ENCODE measurements at regions not wholly inside any gene's neighbourhood (a gene's known extent, or its start where the extent isn't known, plus 50 kb on each side); places are given as distances from the start of the nearest gene placed in this dataset.
"Not testable (repeated sequence)": the region's sequence is repeated elsewhere in the genome, so short reads cannot be mapped to it uniquely, and the experiment has no call there.

DNA sequence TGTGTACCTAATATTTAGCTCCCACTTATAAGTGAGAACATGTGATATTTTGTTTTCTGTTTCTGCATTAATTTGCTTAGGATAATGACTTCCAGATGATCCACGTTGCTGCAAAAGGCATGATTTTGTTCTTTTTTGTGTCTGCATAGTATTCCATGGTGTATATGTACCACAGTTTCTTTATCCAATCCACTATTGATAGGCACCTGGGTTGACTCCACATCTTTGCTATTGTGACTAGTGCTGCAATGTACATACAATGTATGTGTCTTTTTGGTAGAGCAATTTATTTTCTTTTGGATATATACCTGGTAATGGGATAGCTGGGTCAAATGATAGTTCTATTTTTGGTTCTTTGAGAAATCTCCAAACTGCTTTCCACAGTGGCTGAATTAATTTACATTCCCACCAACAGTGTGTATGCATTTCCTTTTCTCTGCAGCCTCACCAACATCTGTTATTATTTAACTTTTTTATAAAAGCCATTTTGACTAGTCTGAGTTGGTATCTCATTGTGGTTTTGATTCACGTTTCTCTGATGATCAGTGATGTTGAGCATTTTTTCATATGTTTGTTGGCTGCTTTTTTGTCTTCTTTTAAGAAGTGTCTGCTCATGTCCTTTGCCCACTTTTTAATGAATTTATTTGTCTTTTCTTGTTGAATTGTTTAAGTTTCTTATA, 102.8 kb upstream of the GAS1 start:
- not testable (repeated sequence) for DNase-seq

DNA sequence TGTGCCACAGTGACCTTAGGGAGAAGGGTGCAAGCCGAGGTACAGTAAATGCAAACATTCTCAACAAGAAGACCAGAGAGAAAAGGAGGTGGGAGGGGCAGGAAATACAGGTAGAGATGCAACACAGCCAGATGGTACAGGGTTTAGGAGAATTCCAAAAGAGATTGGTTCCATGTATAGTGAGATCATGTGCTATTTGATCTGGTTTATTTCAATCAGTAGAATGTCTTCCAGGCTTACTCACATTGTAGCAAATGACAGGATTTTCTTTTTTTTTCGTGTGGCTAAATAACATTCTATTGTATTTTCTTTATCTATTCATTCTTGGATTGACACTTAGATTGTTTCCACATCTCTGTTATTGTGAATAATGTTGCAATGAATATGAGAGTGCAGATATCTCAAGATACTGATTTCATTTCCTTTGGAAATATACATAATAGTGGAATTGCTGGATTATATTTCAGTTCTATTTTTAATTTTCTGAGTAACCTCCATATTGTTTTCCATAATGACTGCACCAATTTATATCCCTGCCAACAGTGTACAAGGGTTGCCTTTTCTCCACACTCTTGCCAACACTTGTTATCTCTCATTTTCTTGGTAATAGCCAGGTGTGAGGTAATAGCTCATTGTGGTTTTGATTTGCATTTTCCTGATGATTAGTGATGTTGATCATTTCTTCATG, 107.8 kb upstream of the GAS1 start:
- no peak for DNase-seq

DNA sequence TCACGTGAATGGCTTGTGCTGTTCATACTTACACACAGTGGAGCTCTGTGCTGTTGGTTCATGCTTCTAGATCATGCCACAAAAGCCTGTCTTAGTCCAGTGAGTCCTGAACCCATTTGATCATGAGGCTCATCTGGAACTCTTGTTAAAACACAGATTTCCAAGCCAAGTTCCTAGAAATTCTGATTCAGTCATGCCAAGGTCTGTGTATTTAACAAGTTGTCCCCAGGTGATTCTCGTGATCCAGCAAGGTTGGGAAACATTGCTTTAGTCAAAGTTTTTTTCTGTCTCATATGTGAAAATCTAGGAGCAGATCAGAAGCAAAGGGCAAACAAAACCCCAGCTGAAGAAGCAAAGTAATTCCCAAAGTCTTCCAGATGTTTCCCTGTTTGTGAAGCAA, 112.5 kb upstream of the GAS1 start:
- DNase-seq, result no peak

DNA sequence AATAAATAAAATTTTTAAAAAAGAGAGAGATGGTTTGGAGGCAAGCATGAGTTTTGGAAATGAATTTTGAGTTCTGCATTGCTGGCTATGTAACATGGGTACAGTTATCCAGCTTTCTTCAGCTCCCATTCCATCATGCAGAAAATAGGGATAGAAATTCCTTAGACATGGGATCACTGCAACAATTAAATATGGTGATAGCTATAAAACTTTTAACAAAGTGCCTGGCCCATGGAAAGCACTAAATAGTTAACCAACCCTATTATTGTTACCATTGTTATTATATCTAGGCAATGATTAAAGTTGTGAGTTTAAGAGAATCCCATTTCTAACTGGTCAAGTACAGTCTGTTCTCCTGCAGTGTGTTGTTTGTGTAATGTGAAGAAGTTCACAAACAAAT, 115.4 kb upstream of the GAS1 start:
- DNase-seq, result no peak

DNA sequence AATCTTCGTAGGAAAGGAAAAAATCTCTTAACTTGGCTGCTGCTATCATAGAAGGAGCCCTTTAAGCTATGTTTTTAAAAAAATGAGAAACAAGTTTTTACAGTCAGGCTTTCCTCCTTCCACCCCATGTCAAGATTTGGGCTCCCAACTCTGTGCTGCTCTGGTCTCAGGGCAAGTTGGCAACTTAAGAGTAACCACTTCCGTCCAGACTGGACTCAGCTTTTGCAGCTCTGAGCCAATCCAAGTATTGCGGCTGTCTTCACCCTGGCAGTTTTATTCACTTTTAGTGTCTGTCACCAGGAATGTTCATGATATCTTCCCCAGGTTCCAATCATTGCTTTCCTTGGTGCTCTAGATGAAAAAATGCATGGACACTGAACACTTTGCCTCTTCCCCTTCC, 115.9 kb upstream of the GAS1 start:
- no peak for DNase-seq

DNA sequence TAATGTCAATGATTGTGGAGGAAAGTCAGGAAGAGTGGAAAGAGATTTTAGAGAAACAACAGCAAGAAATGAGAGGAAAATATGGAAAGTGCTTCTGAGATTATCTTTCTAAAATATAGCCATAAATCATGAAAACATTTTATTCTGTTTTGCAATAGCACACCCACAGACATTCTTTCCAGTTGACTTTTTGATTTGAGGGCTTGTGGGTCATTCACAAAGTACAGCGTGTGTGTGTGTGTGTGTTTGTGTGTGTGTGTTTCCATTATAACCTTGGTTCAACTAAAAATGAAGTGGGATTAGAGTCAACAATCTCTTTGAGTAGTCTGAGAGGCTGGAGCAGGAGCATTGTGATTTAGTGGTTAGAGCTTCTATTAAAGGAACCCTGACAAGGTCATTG, 116.6 kb upstream of the GAS1 start:
- no peak for DNase-seq

DNA sequence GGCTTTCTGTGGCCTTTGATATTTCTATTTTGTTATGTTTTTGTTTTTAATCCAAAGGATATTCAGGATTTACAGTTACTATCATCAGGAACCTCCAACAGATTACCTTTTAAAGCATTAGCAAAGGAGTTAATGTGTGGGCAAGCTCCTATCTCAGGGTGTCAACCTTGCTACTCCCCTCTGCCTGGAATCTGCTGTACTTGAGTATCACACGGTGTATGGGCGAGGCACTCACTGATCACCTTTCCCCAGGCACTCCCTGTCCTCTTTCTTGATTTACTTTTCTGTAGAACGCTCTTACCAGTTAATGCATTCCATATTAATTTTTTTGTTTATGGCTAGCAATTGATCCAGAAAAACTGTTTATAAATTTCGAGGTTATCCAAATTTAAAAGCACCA, 117.0 kb upstream of the GAS1 start:
- no peak for DNase-seq

DNA sequence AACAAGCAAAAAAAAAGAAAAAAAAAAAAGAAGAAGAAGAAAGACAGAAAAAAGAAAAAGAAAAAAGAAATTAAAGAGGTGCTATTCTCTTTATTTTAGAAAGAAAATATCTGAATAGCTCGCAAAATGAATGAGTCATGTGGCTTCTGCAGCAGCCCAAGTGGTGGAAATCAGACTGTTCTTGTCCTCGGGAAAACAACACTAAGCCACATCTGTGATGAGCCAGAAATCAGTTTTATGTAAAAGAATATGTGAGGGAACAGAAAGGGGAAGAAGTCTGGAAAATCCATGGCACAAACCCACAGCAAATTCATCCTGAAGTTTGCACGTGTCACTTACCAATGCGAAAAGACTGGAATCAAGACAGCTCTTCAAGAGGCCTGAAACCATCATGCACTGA, 118.7 kb upstream of the GAS1 start:
- DNase-seq, result no peak

DNA sequence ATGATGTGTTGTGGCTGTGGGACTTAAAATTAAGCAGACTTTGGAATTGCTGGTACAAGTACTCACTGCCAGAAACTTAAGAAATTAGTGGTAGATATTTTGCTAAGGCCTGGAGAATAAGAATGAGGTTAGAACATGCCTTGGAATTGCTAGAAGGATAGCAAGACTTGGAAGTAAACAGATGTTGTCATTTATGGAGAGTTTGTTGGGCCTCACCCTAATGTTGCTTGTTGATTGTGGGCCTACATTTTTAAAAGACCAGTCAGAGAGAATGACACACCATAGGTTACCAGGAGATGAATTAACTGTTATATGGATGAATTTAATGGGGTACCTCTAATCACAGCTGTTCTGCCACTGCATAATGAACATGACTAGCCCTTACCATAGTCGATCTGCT, 120.1 kb upstream of the GAS1 start:
- DNase-seq, result no peak

DNA sequence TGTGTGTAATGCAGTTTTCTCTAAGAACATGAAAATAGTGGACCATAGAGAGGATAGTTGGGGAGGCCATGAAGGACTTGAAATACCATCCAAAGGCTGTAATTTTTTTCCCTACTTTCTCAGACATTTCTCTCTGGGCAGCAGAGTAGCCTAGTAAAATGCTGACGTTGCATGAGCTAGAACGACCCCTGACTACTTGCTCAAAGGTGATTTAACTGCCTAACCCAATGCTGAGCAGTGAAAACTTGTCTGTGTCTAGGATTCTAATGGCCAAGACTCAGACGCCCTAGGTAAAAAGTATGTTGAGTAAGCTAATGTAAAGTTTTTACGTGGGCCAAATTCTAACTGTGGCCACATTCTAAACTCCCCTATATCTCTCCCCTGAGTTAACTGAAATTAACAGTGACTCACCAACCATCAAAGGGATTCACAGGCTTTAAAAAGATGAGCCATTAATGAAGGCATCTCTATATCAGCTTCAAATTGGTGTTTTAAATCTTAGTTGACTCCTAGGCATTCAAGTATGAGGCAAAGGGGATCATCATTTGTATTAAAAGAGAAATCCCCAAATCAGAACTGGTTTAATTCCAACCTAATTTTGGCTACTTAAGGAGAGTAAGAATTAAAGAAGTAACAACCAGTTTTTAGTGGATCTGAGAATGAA, 121.0 kb upstream of the GAS1 start:
- no peak for DNase-seq

DNA sequence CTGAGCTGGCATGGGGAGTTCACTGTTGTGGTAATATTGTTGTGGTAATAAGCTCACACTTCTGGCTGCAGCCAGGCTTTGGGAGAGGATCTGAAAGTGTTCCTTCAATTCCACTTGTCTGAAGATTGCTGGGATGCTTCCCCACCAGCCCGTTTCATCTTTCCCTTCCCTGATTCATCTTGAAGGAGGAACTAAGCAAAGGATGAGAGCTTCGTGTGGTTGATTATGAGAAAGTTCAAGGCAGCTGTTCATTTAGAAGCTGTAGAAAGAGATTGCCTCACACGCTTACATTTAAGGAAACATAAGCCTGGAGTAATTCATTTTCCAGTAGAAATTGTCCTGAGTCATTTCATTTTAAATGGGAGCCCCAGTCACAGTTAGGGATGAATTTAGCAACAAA, 122.4 kb upstream of the GAS1 start:
- no peak for DNase-seq

DNA sequence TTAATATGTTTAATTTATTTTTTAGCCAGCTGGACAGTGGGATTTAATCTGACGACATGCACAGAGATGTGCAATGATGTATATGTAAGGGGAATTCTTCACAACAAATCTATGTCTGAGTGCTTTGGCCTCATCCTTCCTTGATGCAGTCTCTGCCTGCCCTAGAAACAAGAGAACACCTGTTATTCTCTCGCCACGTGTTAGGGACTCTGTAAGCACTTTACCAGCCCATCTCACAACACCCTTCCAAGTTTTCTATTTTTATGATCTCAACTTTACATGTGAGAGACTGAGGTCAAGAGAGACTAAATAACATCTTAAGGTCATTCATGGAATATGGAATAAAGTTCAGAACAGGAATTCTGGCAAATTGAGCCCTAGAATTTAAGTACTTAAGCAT, 123.0 kb upstream of the GAS1 start:
- no peak for DNase-seq

DNA sequence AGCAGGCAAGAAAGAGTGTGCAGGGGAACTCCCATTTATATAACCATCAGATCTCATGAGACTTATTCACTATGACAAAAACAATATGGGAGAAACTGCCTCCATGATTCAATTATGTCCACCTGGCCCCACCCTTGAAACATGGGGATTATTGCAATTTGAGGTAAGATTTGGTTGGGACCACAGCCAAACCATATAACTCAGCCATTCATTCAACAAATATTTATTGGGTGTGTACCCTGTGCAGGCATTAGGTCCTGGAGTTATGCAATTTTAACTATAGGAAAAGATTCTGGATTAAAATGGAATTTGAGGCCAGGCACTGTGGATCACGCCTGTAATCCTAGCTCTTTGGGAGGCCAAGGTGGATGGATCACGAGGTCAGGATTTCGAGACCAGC, 124.2 kb upstream of the GAS1 start:
- DNase-seq, result no peak

DNA sequence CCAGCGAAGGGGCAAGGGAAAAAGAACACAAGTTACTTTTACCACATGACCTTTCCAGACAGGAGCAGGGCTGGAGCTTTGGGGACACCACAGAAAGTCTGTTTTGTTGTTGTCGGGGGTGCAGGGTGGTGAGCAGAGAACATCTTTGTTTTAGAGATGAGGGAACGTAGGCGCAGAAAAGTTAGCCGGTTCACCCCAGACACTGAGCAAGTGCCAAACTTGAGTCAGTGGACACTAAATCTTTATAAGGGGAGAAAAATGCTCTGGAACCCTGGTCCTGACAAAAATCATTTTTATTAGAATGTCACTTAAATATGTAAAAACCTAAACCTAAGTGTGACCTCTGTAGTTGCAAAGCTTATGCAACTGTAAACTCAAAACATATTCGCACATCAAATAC, 126.4 kb upstream of the GAS1 start:
- DNase-seq, result no peak

DNA sequence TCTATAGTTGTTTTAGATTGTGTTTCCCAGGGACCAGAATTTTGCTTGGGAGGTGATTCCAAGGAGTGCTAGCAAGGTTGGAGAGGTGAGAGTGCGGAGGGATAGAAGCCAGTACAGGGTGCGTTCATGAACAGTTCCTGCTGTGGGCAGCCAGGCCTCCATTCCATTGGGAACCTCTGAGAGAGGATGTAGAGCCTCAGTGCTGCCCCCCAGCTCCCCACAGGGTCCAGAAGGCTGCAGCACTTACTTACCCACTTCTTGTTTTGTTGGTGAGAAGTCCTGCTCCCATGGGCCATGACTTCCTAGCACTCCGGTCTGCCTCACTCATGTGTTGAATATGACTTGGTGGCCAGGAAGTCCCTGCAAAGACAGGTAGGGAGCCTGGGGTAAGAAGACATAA, 128.2 kb upstream of the GAS1 start:
- DNase-seq, result no peak

DNA sequence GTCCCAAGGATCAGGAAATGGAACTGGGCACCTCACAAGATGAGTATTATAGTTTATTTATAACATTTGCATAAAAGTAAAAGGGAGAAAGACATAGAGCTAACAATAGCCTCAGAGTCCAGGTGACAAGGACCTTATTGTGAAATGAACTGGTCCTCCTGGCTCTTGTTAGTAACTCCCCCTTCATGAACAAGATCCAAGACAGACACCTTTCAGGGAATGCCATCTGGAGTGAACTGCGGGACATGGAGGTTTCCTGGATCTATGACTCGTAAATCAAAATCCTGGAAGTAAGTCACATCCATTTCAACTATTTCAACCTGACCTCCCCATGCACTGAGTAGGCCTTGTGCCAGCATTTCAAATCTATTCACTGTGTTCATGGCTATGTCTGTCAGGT, 129.5 kb upstream of the GAS1 start:
- no peak for DNase-seq

DNA sequence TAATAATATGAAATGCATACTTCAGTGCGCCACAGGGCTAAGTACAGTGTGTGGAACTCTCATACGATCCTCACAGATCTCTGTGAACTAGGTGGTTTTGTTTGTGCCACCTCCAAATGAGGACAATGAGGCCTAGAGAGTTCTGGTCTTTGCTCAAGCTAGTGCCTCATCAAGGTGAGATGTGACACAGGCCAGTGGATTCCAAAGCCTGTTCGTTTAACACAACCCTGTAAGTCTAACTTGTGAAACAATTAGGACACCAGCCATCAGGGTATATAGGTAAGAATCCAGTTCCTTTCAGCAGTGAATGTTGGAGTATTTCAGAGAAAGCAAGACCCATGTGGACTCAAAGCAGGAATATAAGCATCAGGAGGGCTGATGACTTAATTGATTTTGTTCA, 130.7 kb upstream of the GAS1 start:
- no peak for DNase-seq

DNA sequence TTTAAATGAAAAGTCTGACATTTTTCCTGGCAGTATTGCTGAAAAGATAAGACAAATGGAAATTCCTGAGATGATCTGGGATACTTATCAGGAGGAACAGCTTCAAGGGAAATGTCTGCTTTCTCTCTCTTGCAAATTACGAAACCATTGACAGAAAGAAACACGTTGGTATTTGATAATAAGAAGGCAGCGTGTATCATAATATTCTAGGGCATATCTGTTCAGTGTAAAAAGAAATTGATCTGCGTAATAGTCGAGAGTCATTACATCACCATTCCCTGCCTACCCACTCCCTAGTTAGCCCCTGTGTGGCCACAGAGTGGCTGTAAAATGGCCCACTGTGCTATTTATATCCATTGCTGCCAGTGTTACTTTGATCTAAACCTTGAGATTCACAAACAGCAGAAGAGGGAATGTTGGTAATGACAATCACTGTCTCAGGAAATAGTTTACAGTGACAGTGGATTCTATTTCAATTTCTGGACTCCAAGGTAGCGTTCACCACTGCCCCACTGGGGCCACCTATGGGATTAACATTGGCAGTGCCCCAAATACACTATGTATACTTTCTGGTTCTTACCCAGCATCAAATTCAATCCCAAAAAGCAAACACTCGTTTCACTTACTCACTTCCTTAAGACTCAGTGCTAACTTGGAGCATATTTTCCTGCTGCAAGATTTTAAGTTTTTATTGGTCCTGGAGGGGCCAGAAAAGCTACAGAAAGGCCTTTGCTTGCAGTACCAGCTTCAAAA, 133.4 kb upstream of the GAS1 start:
- no peak for DNase-seq

DNA sequence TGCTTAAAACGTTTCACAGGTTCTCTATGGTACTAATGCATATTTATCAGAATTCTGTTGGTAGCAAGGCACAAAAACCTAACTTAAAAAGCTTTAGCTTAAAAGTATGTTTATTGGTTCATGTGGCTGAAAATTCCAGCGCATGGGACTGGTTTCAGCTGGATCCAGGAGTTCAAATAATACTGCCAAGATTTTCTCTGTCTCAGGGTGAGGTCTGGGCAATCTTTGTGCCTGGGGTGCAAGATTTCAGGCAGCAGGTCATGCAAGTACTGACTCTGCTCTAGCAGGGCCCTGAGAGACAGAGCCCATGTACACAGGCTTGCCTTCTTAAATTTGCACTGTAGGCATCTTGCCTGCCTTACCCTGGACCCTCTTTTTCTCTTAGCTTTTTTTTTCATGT, 134.2 kb upstream of the GAS1 start:
- DNase-seq, result no peak

DNA sequence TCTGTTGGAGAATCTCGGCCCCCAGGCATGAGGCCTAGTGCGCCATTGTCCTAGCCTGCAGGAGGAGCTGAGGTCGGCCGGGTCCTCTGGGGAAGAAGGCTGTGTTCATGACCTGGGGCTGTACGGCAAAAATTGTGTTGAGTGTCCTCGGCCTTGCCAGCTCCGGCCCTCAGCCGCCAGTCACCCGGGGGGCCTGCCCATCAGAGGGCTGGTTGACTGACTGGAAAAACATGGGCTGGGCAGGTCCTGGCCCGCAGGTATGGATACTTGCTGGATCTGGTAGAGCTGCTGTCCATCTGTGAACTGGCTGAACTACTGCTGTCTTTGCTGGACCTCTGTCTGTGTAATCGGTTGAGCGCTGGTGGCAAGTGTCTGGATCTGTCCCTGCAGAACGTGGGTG, 136.7 kb upstream of the GAS1 start:
- no peak for DNase-seq

DNA sequence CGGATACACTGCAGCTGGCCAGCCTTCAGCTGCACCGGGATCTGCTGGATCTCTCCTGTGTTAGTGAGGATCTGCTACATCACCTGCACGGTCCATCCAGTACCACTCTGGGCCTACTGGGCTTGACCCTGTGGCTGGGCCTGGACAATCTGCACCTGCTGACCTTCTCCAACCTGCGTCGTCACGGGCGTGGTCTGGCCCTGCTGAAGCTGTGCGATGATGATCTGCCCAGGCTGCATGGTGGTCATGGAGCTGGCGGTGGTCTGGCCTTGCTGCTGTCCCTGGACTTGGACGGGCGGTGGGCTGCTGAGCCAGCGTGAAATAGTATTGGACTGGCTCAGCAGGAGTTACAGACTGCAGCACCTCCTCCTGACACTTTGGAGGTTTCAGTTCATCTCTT, 137.1 kb upstream of the GAS1 start:
- DNase-seq, result no peak

DNA sequence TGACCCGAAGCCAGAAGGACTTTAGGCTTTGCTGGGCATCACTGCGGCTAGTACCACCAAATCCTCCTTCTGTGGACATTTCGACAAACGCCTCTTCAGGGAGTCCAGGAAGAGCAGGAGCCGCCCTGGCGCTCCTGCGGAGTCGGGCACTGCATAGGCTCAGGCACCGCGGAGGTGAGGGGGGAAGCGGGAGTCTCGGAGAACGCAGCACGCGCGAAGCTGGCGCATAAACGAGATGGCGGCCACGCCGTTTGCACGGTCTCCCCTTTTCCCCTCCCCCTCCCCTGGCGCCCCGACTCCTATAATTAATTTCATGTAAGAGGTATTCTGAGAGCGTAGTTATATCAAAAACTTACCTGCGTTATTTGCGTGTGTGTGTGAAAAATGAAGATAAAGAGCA, 137.8 kb upstream of the GAS1 start:
- DNase-seq, result no peak

DNA sequence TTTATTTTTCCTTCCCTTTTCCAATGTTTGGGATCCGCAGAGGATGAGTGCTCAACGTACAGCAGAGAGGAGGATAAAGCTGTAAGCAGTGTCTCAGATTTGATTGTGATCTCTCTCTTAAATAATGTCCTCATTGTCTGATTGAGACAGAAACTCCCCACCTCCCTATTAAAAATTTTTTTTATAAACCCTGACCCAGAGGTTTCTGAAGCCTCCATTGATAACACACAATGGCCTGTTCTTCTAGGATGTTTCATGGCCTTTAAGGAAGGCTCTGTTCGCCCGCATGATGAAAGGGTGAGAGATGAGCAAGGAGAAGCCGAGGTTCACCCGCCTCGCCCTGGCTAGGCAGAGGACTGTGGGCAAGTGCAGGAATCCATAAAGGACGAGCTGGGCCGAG, 138.2 kb upstream of the GAS1 start:
- DNase-seq, result no peak
